SJCRH30 (cell line): ENCODE measurements at regions not wholly inside any gene's neighbourhood (a gene's known extent, or its start where the extent isn't known, plus 50 kb on each side); places are given as distances from the start of the nearest gene placed in this dataset.

ENCODE experiments used
- DNase-seq, 2 experiments: peaks; one replicate each; pipeline ENCODE4 v3.0.0-alpha.2; 2015 to 2020
- H3K27ac ChIP-seq: fragments of 250-450 bp; sonication (Bioruptor Pico); 2 replicates; pipeline ENCODE4 v1.5.1; 2020; ENCODE audit warnings: mild to moderate bottlenecking, moderate library complexity
- H3K27me3 ChIP-seq: fragments of 250-450 bp; sonication (Bioruptor Pico); 2 replicates; pipeline ENCODE4 v1.5.1; 2020; ENCODE audit warnings: mild to moderate bottlenecking, moderate library complexity
- H3K36me3 ChIP-seq: fragments of 250-450 bp; sonication (Bioruptor Pico); 2 replicates; pipeline ENCODE4 v1.5.1; 2020; ENCODE audit warnings: mild to moderate bottlenecking, moderate library complexity
- H3K4me1 ChIP-seq: fragments of 250-450 bp; sonication (Bioruptor Pico); 2 replicates; pipeline ENCODE4 v1.5.1; 2020; ENCODE audit warnings: mild to moderate bottlenecking, moderate library complexity
- H3K4me3 ChIP-seq: fragments of 250-450 bp; sonication (Bioruptor Pico); 2 replicates; pipeline ENCODE4 v1.5.1; 2020; ENCODE audit warnings: mild to moderate bottlenecking, moderate library complexity
- H3K9me3 ChIP-seq: fragments of 250-450 bp; sonication (Bioruptor Pico); replicated peaks from 2 replicates; pipeline ENCODE4 v1.5.1; 2020; ENCODE audit warnings: mild to moderate bottlenecking, moderate library complexity

GRCh38 chr10:128336401-128336800, 210.2 kb upstream of the MKI67 start:
- Histone ChIP-seq H3K4me1 (no peaks in the 10 kb centered on the region), H3K9me3 (no peaks in the 10 kb centered on the region), H3K4me3 (no peak overlapping the region), H3K27me3 (no peaks in the 10 kb centered on the region), H3K36me3 (no peaks in the 10 kb centered on the region), H3K27ac (no peak overlapping the region)
- DNase-seq, result no peak

- Histone ChIP-seq H3K36me3 (no peaks in the 10 kb centered on the region), H3K4me3 (no peak overlapping the region), H3K9me3 (no peaks in the 10 kb centered on the region), H3K4me1 (no peaks in the 10 kb centered on the region), H3K27ac (no peak overlapping the region), H3K27me3 (no peaks in the 10 kb centered on the region)
- no peak for DNase-seq
Observed at GRCh38 chr10:128337860-128338378, 211.7 kb upstream of the MKI67 start.

- DNase-seq, result no peak
- no peak overlapping the region for H3K27ac ChIP-seq
- H3K27me3 ChIP-seq, result no peaks in the 10 kb centered on the region
- no peaks in the 10 kb centered on the region for H3K36me3 ChIP-seq
- no peaks in the 10 kb centered on the region for H3K9me3 ChIP-seq
- H3K4me1 ChIP-seq, result no peaks in the 10 kb centered on the region
- H3K4me3 ChIP-seq, result no peak overlapping the region
Observed at GRCh38 chr10:128338951-128339350, 212.7 kb upstream of the MKI67 start.

GRCh38 chr10:128339753-128340152, 213.5 kb upstream of the MKI67 start:
- Histone ChIP-seq H3K27ac (no peak overlapping the region), H3K27me3 (no peaks in the 10 kb centered on the region)

GRCh38 chr10:128345353-128345752, 219.1 kb upstream of the MKI67 start:
- DNase-seq, result no peak
- H3K27me3 ChIP-seq, result no peaks in the 10 kb centered on the region
- H3K4me1 ChIP-seq, result no peaks in the 10 kb centered on the region

More at GRCh38 chr10:128339753-128340152, 213.5 kb upstream of the MKI67 start:
- Histone ChIP-seq H3K4me3 (no peak overlapping the region), H3K9me3 (no peaks in the 10 kb centered on the region), H3K36me3 (no peaks in the 10 kb centered on the region), H3K4me1 (no peaks in the 10 kb centered on the region)
- no peak for DNase-seq

GRCh38 chr10:128360783-128361182, 234.6 kb upstream of the MKI67 start:
- Histone ChIP-seq H3K36me3 (no peaks in the 10 kb centered on the region), H3K27me3 (no peaks in the 10 kb centered on the region), H3K9me3 (no peaks in the 10 kb centered on the region), H3K4me3 (no peak overlapping the region), H3K27ac (no peak overlapping the region), H3K4me1 (no peaks in the 10 kb centered on the region)
- no peak for DNase-seq

More at GRCh38 chr10:128345353-128345752, 219.1 kb upstream of the MKI67 start:
- Histone ChIP-seq H3K36me3 (no peaks in the 10 kb centered on the region), H3K9me3 (no peaks in the 10 kb centered on the region), H3K4me3 (no peak overlapping the region), H3K27ac (no peak overlapping the region)

GRCh38 chr10:128361487-128361886, 235.3 kb upstream of the MKI67 start:
- DNase-seq, result no peak
- Histone ChIP-seq H3K4me3 (no peak overlapping the region), H3K4me1 (no peaks in the 10 kb centered on the region)

GRCh38 chr10:128362514-128362913, 236.3 kb upstream of the MKI67 start:
- no peaks in the 10 kb centered on the region for H3K4me1 ChIP-seq
- no peaks in the 10 kb centered on the region for H3K9me3 ChIP-seq
- H3K4me3 ChIP-seq, result no peak overlapping the region
- no peaks in the 10 kb centered on the region for H3K36me3 ChIP-seq
- DNase-seq, result no peak
- H3K27ac ChIP-seq, result no peak overlapping the region
- H3K27me3 ChIP-seq, result no peaks in the 10 kb centered on the region

More at GRCh38 chr10:128361487-128361886, 235.3 kb upstream of the MKI67 start:
- H3K27ac ChIP-seq, result no peak overlapping the region
- no peaks in the 10 kb centered on the region for H3K27me3 ChIP-seq
- no peaks in the 10 kb centered on the region for H3K9me3 ChIP-seq
- H3K36me3 ChIP-seq, result no peaks in the 10 kb centered on the region

- Histone ChIP-seq H3K27ac (no peak overlapping the region), H3K4me3 (no peak overlapping the region), H3K4me1 (no peaks in the 10 kb centered on the region), H3K9me3 (no peaks in the 10 kb centered on the region), H3K27me3 (no peaks in the 10 kb centered on the region), H3K36me3 (no peaks in the 10 kb centered on the region)
- no peak for DNase-seq
Observed at GRCh38 chr10:128364631-128365030, 238.4 kb upstream of the MKI67 start.

- no peaks in the 10 kb centered on the region for H3K9me3 ChIP-seq
- H3K27me3 ChIP-seq, result no peaks in the 10 kb centered on the region
- no peaks in the 10 kb centered on the region for H3K36me3 ChIP-seq
- no peak for DNase-seq
- H3K4me1 ChIP-seq, result no peaks in the 10 kb centered on the region
- H3K4me3 ChIP-seq, result no peak overlapping the region
- H3K27ac ChIP-seq, result no peak overlapping the region
Observed at GRCh38 chr10:128365156-128365725, 239.0 kb upstream of the MKI67 start.

GRCh38 chr10:128367807-128368206, 241.6 kb upstream of the MKI67 start:
- H3K4me1 ChIP-seq, result no peaks in the 10 kb centered on the region
- no peaks in the 10 kb centered on the region for H3K27me3 ChIP-seq
- H3K9me3 ChIP-seq, result no peaks in the 10 kb centered on the region
- H3K4me3 ChIP-seq, result no peak overlapping the region
- no peaks in the 10 kb centered on the region for H3K36me3 ChIP-seq
- no peak for DNase-seq
- H3K27ac ChIP-seq, result no peak overlapping the region

GRCh38 chr10:128369101-128369650, 243.0 kb upstream of the MKI67 start:
- Histone ChIP-seq H3K9me3 (no peaks in the 10 kb centered on the region), H3K27me3 (no peaks in the 10 kb centered on the region)
- no peak for DNase-seq

GRCh38 chr10:128373071-128373749, 247.0 kb upstream of the MKI67 start:
- DNase-seq, result no peak
- H3K36me3 ChIP-seq, result no peaks in the 10 kb centered on the region
- H3K4me3 ChIP-seq, result no peak overlapping the region
- no peaks in the 10 kb centered on the region for H3K9me3 ChIP-seq
- no peaks in the 10 kb centered on the region for H3K4me1 ChIP-seq
- no peaks in the 10 kb centered on the region for H3K27me3 ChIP-seq
- H3K27ac ChIP-seq, result no peak overlapping the region

More at GRCh38 chr10:128369101-128369650, 243.0 kb upstream of the MKI67 start:
- Histone ChIP-seq H3K4me1 (no peaks in the 10 kb centered on the region), H3K27ac (no peak overlapping the region), H3K4me3 (no peak overlapping the region), H3K36me3 (no peaks in the 10 kb centered on the region)

- no peak for DNase-seq
- no peak overlapping the region for H3K27ac ChIP-seq
- H3K36me3 ChIP-seq, result no peaks in the 10 kb centered on the region
- no peak overlapping the region for H3K4me3 ChIP-seq
- no peaks in the 10 kb centered on the region for H3K4me1 ChIP-seq
- H3K27me3 ChIP-seq, result no peaks in the 10 kb centered on the region
- no peaks in the 10 kb centered on the region for H3K9me3 ChIP-seq
Observed at GRCh38 chr10:128373831-128374230, 247.6 kb upstream of the MKI67 start.

GRCh38 chr10:128375171-128375570, 248.9 kb upstream of the MKI67 start:
- Histone ChIP-seq H3K27me3 (no peaks in the 10 kb centered on the region), H3K36me3 (no peaks in the 10 kb centered on the region), H3K4me1 (no peaks in the 10 kb centered on the region), H3K27ac (no peak overlapping the region), H3K4me3 (no peak overlapping the region), H3K9me3 (no peaks in the 10 kb centered on the region)
- no peak for DNase-seq
